Lower leg skin (tissue), 4 donors: ENCODE measurements at regions not wholly inside any gene's neighbourhood (a gene's known extent, or its start where the extent isn't known, plus 50 kb on each side); places are given as distances from the start of the nearest gene placed in this dataset.

Experiments
- DNase-seq, 2 donors: peaks; one replicate each; pipeline ENCODE4 v3.0.0-alpha.2; 2019; ENCODE audit warnings: low spot score in 2 of 2
- H3K4me3 ChIP-seq: fragments of 200-600 bp; sonication (generic); 2 replicates; pipeline ENCODE4 v1.5.1; 2017; ENCODE audit warnings: mild to moderate bottlenecking, low read depth; ENCODE audit not compliant: poor library complexity, severe bottlenecking
- CTCF ChIP-seq, 3 donors: fragments of 450-650 bp; IDR thresholded peaks; one replicate each; pipeline ENCODE4 v1.5.1; 2016; ENCODE audit warnings: antibody characterized with exemption in 3 of 3, mild to moderate bottlenecking in 3 of 3, moderate library complexity in 2 of 3
- POLR2A ChIP-seq, 2 donors: fragments of 450-650 bp; IDR thresholded peaks; one replicate each; pipeline ENCODE4 v1.6.1; 2016 to 2017; ENCODE audit warnings: antibody characterized with exemption in 2 of 2, mild to moderate bottlenecking in 1 of 2, moderate library complexity in 1 of 2
- WGBS, 2 donors: methylation state at CpG; one replicate each; pipeline ENCODE4 v1.1.5; 2018; 5-methylcytosine and 5-hydroxymethylcytosine counted together
- intact Hi-C: fragments of 100-400 bp; cut with DNase I; formaldehyde crosslinking; loops from one replicate; pipeline ENCODE4 v1.15.0; 2023; ENCODE audit warnings: low total_unique reads

GRCh38 chr5:167442922-167443321, 848.5 kb upstream of the WWC1 start:
- no peak for TF ChIP-seq POLR2A (IDR thresholded peaks at IDR 0.05)
- TF ChIP-seq CTCF (IDR thresholded peaks at IDR 0.05): no peak
- intact Hi-C loops: no loop called here
- no peak for DNase-seq
- H3K4me3 ChIP-seq: no peak overlapping the region
- WGBS, 2 donors: 70 to 80% methylated on average over 2 of the region's 2 CpGs

GRCh38 chr5:167447466-167448375, 843.7 kb upstream of the WWC1 start:
- TF ChIP-seq CTCF (IDR thresholded peaks at IDR 0.05) (no peak), POLR2A (IDR thresholded peaks at IDR 0.05) (no peak)
- intact Hi-C loops: no loop called here
- no peak overlapping the region for H3K4me3 ChIP-seq
- no peak for DNase-seq
- WGBS, 2 donors: 49 to 58% methylated on average over 8 of the region's 8 CpGs

GRCh38 chr5:167448376-167448775, 843.1 kb upstream of the WWC1 start:
- intact Hi-C loops: no loop called here

GRCh38 chr5:167451076-167451475, 840.4 kb upstream of the WWC1 start:
- intact Hi-C loops: no loop called here
- no peak overlapping the region for H3K4me3 ChIP-seq
- DNase-seq: no peak
- WGBS, 2 donors: 65 to 68% methylated on average over 7 of the region's 7 CpGs
- TF ChIP-seq POLR2A (IDR thresholded peaks at IDR 0.05): no peak
- TF ChIP-seq CTCF (IDR thresholded peaks at IDR 0.05): no peak

More at GRCh38 chr5:167448376-167448775, 843.1 kb upstream of the WWC1 start:
- no peak overlapping the region for H3K4me3 ChIP-seq
- WGBS, 2 donors: 36% methylated on average over 7 of the region's 7 CpGs
- no peak for DNase-seq
- TF ChIP-seq CTCF (IDR thresholded peaks at IDR 0.05) (no peak), POLR2A (IDR thresholded peaks at IDR 0.05) (no peak)

GRCh38 chr5:167452136-167452535, 839.3 kb upstream of the WWC1 start:
- no peak for DNase-seq
- WGBS, 2 donors: 91 to 92% methylated on average over 4 of the region's 4 CpGs
- no peak for TF ChIP-seq POLR2A (IDR thresholded peaks at IDR 0.05)
- no peak for TF ChIP-seq CTCF (IDR thresholded peaks at IDR 0.05)
- intact Hi-C loops: no loop called here
- no peak overlapping the region for H3K4me3 ChIP-seq
